Liver (tissue), 3 donors: ENCODE measurements at regions not wholly inside any gene's neighbourhood (a gene's known extent, or its start where the extent isn't known, plus 50 kb on each side); places are given as distances from the start of the nearest gene placed in this dataset.

Source experiments
- GABPA ChIP-seq, 2 donors: IDR thresholded peaks in 1 of 2; conservative IDR thresholded peaks in 1 of 2; 2 replicates each; pipeline ENCODE4 v1.6.1; 2016; ENCODE audit warnings: antibody characterized with exemption in 2 of 2, mild to moderate bottlenecking in 1 of 2, moderate library complexity in 1 of 2
- JUND ChIP-seq, 2 donors: IDR thresholded peaks; 2 replicates each; pipeline ENCODE4 v1.6.1; 2016; ENCODE audit warnings: antibody characterized with exemption in 2 of 2
- RAD21 ChIP-seq, 2 donors: IDR thresholded peaks; 2 replicates each; pipeline ENCODE4 v1.6.1; 2016; ENCODE audit warnings: antibody characterized with exemption in 2 of 2, mild to moderate bottlenecking in 2 of 2
- RXRA ChIP-seq, 2 donors: IDR thresholded peaks; 2 replicates each; pipeline ENCODE4 v1.6.1; 2017 to 2018; ENCODE audit warnings: antibody characterized with exemption in 2 of 2, mild to moderate bottlenecking in 1 of 2
- SP1 ChIP-seq: IDR thresholded peaks from 2 replicates; pipeline ENCODE4 v1.6.1; 2018; ENCODE audit warnings: antibody characterized with exemption, mild to moderate bottlenecking
- YY1 ChIP-seq: IDR thresholded peaks from 2 replicates; pipeline ENCODE4 v1.6.1; 2016; ENCODE audit warnings: antibody characterized with exemption, mild to moderate bottlenecking
- TF ChIP-seq, protein P1 (sequence below): IDR thresholded peaks from 2 replicates; pipeline ENCODE4 v1.6.1; 2016; ENCODE audit warnings: antibody characterized with exemption
- TF ChIP-seq, protein P2 (sequence below): fragments of 150-350 bp; IDR thresholded peaks from 2 replicates; pipeline ENCODE4 v1.5.1; 2017; ENCODE audit warnings: improper control_type of control experiment, low read depth, low read length; ENCODE audit not compliant: missing input control
- TF ChIP-seq, protein P3 (sequence below): IDR thresholded peaks from 2 replicates; pipeline ENCODE4 v1.6.1; 2016; ENCODE audit warnings: antibody characterized with exemption
- TF ChIP-seq, protein P4 (sequence below): IDR thresholded peaks from 2 replicates; pipeline ENCODE4 v1.6.1; 2016; ENCODE audit warnings: antibody characterized with exemption, mild to moderate bottlenecking
- donor health status: healthy.
- donor health status: healthy.

DNA sequence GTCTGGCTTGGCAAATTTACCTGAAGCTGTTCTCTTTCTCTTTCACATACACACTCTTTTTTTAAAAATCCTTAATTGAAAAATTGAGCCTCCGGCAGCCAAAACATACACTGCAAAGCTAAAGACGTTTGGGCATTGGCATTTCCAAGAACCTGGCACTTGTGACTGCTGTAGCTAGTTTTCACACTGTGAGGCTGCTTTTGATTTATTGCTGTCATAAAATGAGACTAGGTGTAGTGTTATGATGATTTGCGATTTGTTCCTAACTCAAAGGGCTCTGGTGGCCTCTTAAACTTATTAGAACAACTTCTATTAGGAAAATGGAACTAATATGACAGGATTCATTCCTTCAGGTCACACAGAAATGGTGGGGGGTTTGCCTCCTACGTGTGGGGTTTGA lies 377.1 kb upstream of the FAR2 start:
- TF ChIP-seq, protein P1, sequence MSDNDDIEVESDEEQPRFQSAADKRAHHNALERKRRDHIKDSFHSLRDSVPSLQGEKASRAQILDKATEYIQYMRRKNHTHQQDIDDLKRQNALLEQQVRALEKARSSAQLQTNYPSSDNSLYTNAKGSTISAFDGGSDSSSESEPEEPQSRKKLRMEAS, result no peak
- TF ChIP-seq YY1 (no peak), SP1 (no peak), RXRA (IDR thresholded peaks at IDR 0.05) (no peak), RAD21 (IDR thresholded peaks at IDR 0.05) (no peak), JUND (IDR thresholded peaks at IDR 0.05) (no peak), GABPA (IDR thresholded peaks at IDR 0.05 in 1 of 2, conservative IDR thresholded peaks at IDR 0.05 in 1 of 2) (no peak)
- TF ChIP-seq, protein P2, sequence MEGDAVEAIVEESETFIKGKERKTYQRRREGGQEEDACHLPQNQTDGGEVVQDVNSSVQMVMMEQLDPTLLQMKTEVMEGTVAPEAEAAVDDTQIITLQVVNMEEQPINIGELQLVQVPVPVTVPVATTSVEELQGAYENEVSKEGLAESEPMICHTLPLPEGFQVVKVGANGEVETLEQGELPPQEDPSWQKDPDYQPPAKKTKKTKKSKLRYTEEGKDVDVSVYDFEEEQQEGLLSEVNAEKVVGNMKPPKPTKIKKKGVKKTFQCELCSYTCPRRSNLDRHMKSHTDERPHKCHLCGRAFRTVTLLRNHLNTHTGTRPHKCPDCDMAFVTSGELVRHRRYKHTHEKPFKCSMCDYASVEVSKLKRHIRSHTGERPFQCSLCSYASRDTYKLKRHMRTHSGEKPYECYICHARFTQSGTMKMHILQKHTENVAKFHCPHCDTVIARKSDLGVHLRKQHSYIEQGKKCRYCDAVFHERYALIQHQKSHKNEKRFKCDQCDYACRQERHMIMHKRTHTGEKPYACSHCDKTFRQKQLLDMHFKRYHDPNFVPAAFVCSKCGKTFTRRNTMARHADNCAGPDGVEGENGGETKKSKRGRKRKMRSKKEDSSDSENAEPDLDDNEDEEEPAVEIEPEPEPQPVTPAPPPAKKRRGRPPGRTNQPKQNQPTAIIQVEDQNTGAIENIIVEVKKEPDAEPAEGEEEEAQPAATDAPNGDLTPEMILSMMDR, result no peak
- TF ChIP-seq, protein P3, sequence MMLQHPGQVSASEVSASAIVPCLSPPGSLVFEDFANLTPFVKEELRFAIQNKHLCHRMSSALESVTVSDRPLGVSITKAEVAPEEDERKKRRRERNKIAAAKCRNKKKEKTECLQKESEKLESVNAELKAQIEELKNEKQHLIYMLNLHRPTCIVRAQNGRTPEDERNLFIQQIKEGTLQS, result no peak
- TF ChIP-seq, protein P4, sequence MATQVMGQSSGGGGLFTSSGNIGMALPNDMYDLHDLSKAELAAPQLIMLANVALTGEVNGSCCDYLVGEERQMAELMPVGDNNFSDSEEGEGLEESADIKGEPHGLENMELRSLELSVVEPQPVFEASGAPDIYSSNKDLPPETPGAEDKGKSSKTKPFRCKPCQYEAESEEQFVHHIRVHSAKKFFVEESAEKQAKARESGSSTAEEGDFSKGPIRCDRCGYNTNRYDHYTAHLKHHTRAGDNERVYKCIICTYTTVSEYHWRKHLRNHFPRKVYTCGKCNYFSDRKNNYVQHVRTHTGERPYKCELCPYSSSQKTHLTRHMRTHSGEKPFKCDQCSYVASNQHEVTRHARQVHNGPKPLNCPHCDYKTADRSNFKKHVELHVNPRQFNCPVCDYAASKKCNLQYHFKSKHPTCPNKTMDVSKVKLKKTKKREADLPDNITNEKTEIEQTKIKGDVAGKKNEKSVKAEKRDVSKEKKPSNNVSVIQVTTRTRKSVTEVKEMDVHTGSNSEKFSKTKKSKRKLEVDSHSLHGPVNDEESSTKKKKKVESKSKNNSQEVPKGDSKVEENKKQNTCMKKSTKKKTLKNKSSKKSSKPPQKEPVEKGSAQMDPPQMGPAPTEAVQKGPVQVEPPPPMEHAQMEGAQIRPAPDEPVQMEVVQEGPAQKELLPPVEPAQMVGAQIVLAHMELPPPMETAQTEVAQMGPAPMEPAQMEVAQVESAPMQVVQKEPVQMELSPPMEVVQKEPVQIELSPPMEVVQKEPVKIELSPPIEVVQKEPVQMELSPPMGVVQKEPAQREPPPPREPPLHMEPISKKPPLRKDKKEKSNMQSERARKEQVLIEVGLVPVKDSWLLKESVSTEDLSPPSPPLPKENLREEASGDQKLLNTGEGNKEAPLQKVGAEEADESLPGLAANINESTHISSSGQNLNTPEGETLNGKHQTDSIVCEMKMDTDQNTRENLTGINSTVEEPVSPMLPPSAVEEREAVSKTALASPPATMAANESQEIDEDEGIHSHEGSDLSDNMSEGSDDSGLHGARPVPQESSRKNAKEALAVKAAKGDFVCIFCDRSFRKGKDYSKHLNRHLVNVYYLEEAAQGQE, result no peak
